Panc1 (cell line): ENCODE measurements at regions not wholly inside any gene's neighbourhood (a gene's known extent, or its start where the extent isn't known, plus 50 kb on each side); places are given as distances from the start of the nearest gene placed in this dataset.
"Not testable (repeated sequence)": the region's sequence is repeated elsewhere in the genome, so short reads cannot be mapped to it uniquely, and the experiment has no call there.

ENCODE experiments used
- CTCF ChIP-seq: fragments of 450-650 bp; IDR thresholded peaks from 2 replicates; pipeline ENCODE4 v1.5.1; 2017; ENCODE audit warnings: mild to moderate bottlenecking
- POLR2AphosphoS5 ChIP-seq: IDR thresholded peaks from 2 replicates; pipeline ENCODE4 v1.6.1; 2012; ENCODE audit warnings: mild to moderate bottlenecking, low read depth, low read length, moderate library complexity
- REST ChIP-seq, 2 experiments: IDR thresholded peaks; 2 replicates each; pipeline ENCODE4 v1.6.1; 2011 to 2012; ENCODE audit warnings: low read depth in 2 of 2, control low read depth in 1 of 2, low read length in 1 of 2, mild to moderate bottlenecking in 1 of 2, moderate library complexity in 1 of 2; ENCODE audit not compliant: insufficient read depth in 1 of 2
- SIN3A ChIP-seq: IDR thresholded peaks from 2 replicates; pipeline ENCODE4 v1.6.1; 2012; ENCODE audit warnings: low read depth, mild to moderate bottlenecking, low read length, moderate library complexity, borderline replicate concordance; ENCODE audit not compliant: insufficient read depth
- TCF7L2 ChIP-seq: IDR thresholded peaks from 2 replicates; pipeline ENCODE4 v1.6.1; 2011; ENCODE audit warnings: mild to moderate bottlenecking, low read depth, low read length, inconsistent platforms

- not testable (repeated sequence) for TF ChIP-seq CTCF; SIN3A; TCF7L2; POLR2AphosphoS5; REST (IDR thresholded peaks at IDR 0.05; ENCODE audit: insufficient read depth in 1 of 2, low read depth in 2 of 2, low read length in 1 of 2)
These were observed 270.0 kb upstream of the FRG2C start for GRCh38 chr3:75394102-75394501.
